Ishikawa (cell line): ENCODE measurements at regions not wholly inside any gene's neighbourhood (a gene's known extent, or its start where the extent isn't known, plus 50 kb on each side); places are given as distances from the start of the nearest gene placed in this dataset.

Experiments used
- CEBPB ChIP-seq: IDR thresholded peaks from 2 replicates; pipeline ENCODE4 v1.6.1; 2012
- CREB1 ChIP-seq: IDR thresholded peaks from 2 replicates; pipeline ENCODE4 v1.6.1; 2012; ENCODE audit warnings: low read depth
- EGR1 ChIP-seq: IDR thresholded peaks from 2 replicates; pipeline ENCODE4 v1.6.1; 2012
- EP300 ChIP-seq: IDR thresholded peaks from 2 replicates; pipeline ENCODE4 v1.6.1; 2012; ENCODE audit warnings: borderline replicate concordance
- FOXM1 ChIP-seq: IDR thresholded peaks from 2 replicates; pipeline ENCODE4 v1.6.1; 2012; ENCODE audit warnings: low read depth, borderline replicate concordance
- NFIC ChIP-seq: IDR thresholded peaks from 2 replicates; pipeline ENCODE4 v1.6.1; 2012
- RAD21 ChIP-seq: IDR thresholded peaks from 2 replicates; pipeline ENCODE4 v1.6.1; 2012; ENCODE audit warnings: low read depth
- TAF1 ChIP-seq: IDR thresholded peaks from 2 replicates; pipeline ENCODE4 v1.6.1; 2012; ENCODE audit warnings: low read depth, mild to moderate bottlenecking
- TCF12 ChIP-seq: IDR thresholded peaks from 2 replicates; pipeline ENCODE4 v1.6.1; 2012; ENCODE audit warnings: low read depth
- TEAD4 ChIP-seq: IDR thresholded peaks from 2 replicates; pipeline ENCODE4 v1.6.1; 2012
- YY1 ChIP-seq: IDR thresholded peaks from 2 replicates; pipeline ENCODE4 v1.6.1; 2012; ENCODE audit warnings: low read depth
- ZBTB7A ChIP-seq: IDR thresholded peaks from 2 replicates; pipeline ENCODE4 v1.6.1; 2012; ENCODE audit warnings: low read depth
- TF ChIP-seq, protein P1 (sequence below): IDR thresholded peaks from 2 replicates; pipeline ENCODE4 v1.6.1; 2012
- TF ChIP-seq, protein P2 (sequence below): IDR thresholded peaks from 2 replicates; pipeline ENCODE4 v1.6.1; 2012
- TF ChIP-seq, protein P3 (sequence below): IDR thresholded peaks from 2 replicates; pipeline ENCODE4 v1.6.1; 2012; ENCODE audit warnings: low read depth, mild to moderate bottlenecking

DNA sequence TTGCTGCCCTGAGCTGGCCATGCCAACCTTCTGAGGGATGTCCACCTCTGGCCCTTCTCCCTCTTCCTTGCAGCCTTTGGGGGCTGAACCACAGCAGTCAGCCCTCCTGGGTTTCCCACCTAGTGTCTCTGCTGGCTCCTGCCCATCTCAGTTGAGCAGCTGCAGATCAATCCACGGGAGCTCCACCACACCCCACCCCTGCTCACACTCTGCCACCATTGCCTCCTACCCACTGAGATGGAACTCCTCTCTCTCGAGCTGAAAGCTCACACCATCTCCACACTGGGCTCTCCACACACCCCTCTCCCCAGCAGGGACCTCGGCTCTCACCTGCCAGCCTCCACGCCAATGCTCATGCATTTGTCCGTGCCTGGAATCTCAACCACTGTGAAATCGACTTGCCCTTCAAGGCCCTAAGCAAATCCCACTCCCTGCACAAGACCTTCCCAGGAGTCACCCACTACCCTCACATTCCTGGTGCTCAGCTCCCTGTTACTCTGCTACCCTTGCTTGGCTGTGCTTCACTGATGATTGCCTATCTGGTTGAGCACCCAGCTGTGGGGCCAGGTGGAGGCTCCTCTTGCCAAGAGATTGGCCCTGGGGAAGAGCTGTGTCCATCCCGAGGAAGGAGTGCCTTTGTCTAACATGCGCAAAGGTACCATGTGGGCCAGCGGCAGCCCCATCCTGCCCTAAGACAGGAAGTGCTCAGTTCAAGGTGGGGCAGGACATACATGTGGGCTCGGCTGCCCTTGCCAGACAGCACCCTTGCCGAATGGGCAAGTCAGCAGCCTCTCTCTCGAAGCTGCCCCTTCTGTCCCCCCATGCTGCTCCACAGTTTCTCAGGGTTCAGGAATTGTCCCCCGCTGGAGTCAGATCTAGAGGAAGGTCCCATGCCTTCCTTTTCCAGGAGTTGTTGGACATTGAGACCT lies 208.7 kb downstream of the CYP26B1 start:
- TF ChIP-seq, protein P1, sequence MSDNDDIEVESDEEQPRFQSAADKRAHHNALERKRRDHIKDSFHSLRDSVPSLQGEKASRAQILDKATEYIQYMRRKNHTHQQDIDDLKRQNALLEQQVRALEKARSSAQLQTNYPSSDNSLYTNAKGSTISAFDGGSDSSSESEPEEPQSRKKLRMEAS = no peak
- TF ChIP-seq TEAD4 (no peak), CEBPB (no peak), YY1 (no peak), ZBTB7A (no peak), EP300 (no peak), TCF12 (no peak), CREB1 (no peak), NFIC (no peak)
- TF ChIP-seq, protein P2, sequence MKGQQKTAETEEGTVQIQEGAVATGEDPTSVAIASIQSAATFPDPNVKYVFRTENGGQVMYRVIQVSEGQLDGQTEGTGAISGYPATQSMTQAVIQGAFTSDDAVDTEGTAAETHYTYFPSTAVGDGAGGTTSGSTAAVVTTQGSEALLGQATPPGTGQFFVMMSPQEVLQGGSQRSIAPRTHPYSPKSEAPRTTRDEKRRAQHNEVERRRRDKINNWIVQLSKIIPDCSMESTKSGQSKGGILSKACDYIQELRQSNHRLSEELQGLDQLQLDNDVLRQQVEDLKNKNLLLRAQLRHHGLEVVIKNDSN = no peak

DNA sequence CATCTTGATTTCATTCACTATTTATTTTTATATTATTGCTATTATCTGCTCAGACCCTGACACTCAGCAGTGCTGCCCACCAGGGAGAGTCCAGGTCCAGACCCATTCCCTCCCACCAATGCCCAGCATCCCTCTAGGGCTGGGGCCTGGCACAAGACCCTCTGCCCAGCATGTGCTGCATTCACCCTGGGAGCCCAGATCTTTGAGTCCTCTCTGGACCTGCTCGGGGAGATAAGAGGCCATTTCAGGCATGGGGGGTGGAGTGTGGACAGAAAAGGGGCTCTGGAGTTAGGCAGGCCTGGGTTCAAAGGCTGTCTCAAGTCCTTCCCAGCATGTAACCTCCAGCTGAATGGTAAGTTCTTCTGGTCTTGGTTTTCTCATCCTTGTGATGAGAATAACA lies 209.6 kb downstream of the CYP26B1 start:
- TF ChIP-seq EGR1 (no peak), EP300 (no peak), RAD21 (no peak), YY1 (no peak), FOXM1 (no peak), NFIC (no peak), TAF1 (no peak), TCF12 (no peak), CREB1 (no peak)
- TF ChIP-seq, protein P3, sequence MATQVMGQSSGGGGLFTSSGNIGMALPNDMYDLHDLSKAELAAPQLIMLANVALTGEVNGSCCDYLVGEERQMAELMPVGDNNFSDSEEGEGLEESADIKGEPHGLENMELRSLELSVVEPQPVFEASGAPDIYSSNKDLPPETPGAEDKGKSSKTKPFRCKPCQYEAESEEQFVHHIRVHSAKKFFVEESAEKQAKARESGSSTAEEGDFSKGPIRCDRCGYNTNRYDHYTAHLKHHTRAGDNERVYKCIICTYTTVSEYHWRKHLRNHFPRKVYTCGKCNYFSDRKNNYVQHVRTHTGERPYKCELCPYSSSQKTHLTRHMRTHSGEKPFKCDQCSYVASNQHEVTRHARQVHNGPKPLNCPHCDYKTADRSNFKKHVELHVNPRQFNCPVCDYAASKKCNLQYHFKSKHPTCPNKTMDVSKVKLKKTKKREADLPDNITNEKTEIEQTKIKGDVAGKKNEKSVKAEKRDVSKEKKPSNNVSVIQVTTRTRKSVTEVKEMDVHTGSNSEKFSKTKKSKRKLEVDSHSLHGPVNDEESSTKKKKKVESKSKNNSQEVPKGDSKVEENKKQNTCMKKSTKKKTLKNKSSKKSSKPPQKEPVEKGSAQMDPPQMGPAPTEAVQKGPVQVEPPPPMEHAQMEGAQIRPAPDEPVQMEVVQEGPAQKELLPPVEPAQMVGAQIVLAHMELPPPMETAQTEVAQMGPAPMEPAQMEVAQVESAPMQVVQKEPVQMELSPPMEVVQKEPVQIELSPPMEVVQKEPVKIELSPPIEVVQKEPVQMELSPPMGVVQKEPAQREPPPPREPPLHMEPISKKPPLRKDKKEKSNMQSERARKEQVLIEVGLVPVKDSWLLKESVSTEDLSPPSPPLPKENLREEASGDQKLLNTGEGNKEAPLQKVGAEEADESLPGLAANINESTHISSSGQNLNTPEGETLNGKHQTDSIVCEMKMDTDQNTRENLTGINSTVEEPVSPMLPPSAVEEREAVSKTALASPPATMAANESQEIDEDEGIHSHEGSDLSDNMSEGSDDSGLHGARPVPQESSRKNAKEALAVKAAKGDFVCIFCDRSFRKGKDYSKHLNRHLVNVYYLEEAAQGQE = no peak
- TF ChIP-seq, protein P1 = no peak
- TF ChIP-seq, protein P2 = no peak

DNA sequence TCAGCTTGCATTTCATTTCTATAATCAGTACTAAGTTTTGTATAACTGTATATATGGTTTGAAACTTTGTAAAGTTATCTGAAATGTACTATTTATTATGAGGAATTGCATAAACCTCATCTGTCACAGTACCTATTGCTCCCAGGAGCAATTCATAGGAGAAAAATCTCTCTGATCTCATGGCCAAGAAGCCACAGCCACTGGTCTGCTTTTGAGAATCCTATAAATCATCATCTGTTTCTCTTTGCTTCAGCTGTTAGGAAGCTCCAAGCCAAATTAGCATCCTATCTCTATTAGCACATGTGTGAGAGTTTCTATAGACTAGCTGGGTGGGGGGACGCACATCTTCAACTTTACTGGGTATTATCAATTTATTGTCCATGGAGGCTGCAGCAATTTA lies 210.3 kb downstream of the CYP26B1 start:
- TF ChIP-seq, protein P3 = no peak
- TF ChIP-seq EP300 = no peak
- TF ChIP-seq RAD21 = no peak

DNA sequence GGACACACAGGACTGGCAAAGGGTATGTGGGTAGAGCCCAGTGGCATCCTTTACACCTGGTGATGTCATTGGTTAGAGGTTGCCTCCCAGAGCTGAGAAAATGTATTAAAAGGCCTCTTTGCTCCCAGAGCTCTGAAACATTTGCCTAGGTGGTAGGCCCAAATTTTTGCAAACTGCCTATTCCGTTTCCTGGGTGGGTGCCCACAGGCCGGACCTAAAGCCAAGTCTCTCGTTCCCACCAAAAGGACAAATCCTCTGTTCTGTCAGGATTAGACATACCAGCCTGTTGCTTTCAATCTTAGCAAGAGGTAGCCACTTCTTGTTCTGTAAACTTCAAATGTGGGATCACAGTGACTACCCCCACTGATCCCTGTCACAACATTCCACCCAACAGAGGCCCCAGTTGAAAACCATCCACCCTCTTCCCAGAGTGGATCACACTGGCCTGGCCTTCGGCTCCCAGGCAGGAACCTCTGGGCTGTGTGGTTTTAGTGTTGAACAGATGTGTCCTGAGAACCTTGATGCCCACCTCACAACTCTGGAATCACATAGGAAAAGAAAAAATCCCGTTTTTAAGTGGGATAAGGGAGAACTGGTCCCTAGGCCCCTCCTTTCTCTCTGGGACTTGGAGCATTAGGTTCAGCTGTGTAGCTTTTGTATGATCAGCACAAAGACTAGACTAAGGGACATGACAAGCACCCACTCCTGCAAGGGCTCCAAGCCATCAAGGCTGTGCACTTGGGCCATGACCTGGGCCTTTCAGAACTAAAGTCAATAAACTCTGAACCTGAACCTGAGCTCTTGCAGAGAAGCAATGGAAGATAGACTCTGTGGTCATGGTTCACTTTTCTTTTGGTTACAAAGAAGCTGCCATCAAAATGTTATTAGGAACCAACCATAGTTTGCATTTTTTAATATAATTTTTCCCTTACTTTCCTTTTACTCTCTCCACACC lies 211.3 kb downstream of the CYP26B1 start:
- TF ChIP-seq, protein P3 = no peak
- TF ChIP-seq EP300 = no peak
- TF ChIP-seq, protein P1 = no peak
- TF ChIP-seq NFIC = no peak
- TF ChIP-seq TCF12 = no peak
- TF ChIP-seq TEAD4 = no peak
- TF ChIP-seq TAF1 = no peak
- TF ChIP-seq, protein P2 = no peak
- TF ChIP-seq FOXM1 = no peak
- no peak for TF ChIP-seq RAD21
- TF ChIP-seq CEBPB = no peak
